ENCODE measurements at regions not wholly inside any gene's neighbourhood (a gene's known extent, or its start where the extent isn't known, plus 50 kb on each side); places are given as distances from the start of the nearest gene placed in this dataset.

GRCh38 chr6:1153696-1154245 is 158.1 kb upstream of the FOXQ1 start:
- H3K4me1 Mint-ChIP-seq (ENCODE audit: low read depth) = no peaks in the 10 kb centered on the region
- no peak for DNase-seq (ENCODE audit: low spot score)
- H3K9me3 Mint-ChIP-seq (ENCODE audit: low read depth) = peaks cover 6% of the 10 kb centered on the region
- peaks cover 34% of the 10 kb centered on the region for H3K27me3 Mint-ChIP-seq (ENCODE audit: low read depth)
- no peaks in the 10 kb centered on the region for H3K36me3 Mint-ChIP-seq (ENCODE audit: low read depth)
- no peak overlapping the region for H3K4me3 Mint-ChIP-seq (ENCODE audit: unreplicated experiment)
- no peak for TF ChIP-seq CTCF (IDR thresholded peaks at IDR 0.05)
- H3K27ac Mint-ChIP-seq (ENCODE audit: unreplicated experiment) = no peak overlapping the region

GRCh38 chr6:1146500-1146899 is 165.4 kb upstream of the FOXQ1 start:
- no peaks in the 10 kb centered on the region for H3K36me3 Mint-ChIP-seq (ENCODE audit: low read depth)
- no peak for DNase-seq (ENCODE audit: low spot score)
- H3K4me3 Mint-ChIP-seq (ENCODE audit: unreplicated experiment) = no peak overlapping the region
- H3K4me1 Mint-ChIP-seq (ENCODE audit: low read depth) = peaks cover 7% of the 10 kb centered on the region
- H3K27me3 Mint-ChIP-seq (ENCODE audit: low read depth) = peaks cover 36% of the 10 kb centered on the region
- no peak for TF ChIP-seq CTCF (IDR thresholded peaks at IDR 0.05)
- no peaks in the 10 kb centered on the region for H3K9me3 Mint-ChIP-seq (ENCODE audit: low read depth)
- H3K27ac Mint-ChIP-seq (ENCODE audit: unreplicated experiment) = no peak overlapping the region

- H3K4me1 Mint-ChIP-seq (ENCODE audit: low read depth) = peaks cover 7% of the 10 kb centered on the region
- H3K4me3 Mint-ChIP-seq (ENCODE audit: unreplicated experiment) = no peak overlapping the region
- H3K27ac Mint-ChIP-seq (ENCODE audit: unreplicated experiment) = no peak overlapping the region
- H3K27me3 Mint-ChIP-seq (ENCODE audit: low read depth) = peaks cover 31% of the 10 kb centered on the region
- H3K36me3 Mint-ChIP-seq (ENCODE audit: low read depth) = no peaks in the 10 kb centered on the region
- no peak for DNase-seq (ENCODE audit: low spot score)
- TF ChIP-seq CTCF (IDR thresholded peaks at IDR 0.05) = no peak
- H3K9me3 Mint-ChIP-seq (ENCODE audit: low read depth) = no peaks in the 10 kb centered on the region
Measured at GRCh38 chr6:1145768-1146218, 166.1 kb upstream of the FOXQ1 start.

- H3K27ac Mint-ChIP-seq (ENCODE audit: unreplicated experiment) = no peak overlapping the region
- no peaks in the 10 kb centered on the region for H3K36me3 Mint-ChIP-seq (ENCODE audit: low read depth)
- H3K4me1 Mint-ChIP-seq (ENCODE audit: low read depth) = peaks cover 7% of the 10 kb centered on the region
- peaks cover 25% of the 10 kb centered on the region for H3K27me3 Mint-ChIP-seq (ENCODE audit: low read depth)
- no peaks in the 10 kb centered on the region for H3K9me3 Mint-ChIP-seq (ENCODE audit: low read depth)
- DNase-seq (ENCODE audit: low spot score) = no peak
- TF ChIP-seq CTCF (IDR thresholded peaks at IDR 0.05) = no peak
- H3K4me3 Mint-ChIP-seq (ENCODE audit: unreplicated experiment) = no peak overlapping the region
Measured at GRCh38 chr6:1144842-1145767, 166.8 kb upstream of the FOXQ1 start.

- TF ChIP-seq CTCF (IDR thresholded peaks at IDR 0.05) = no peak
- Mint-ChIP-seq H3K4me3 (ENCODE audit: unreplicated experiment) (no peak overlapping the region), H3K9me3 (ENCODE audit: low read depth) (peaks cover 10% of the 10 kb centered on the region), H3K27ac (ENCODE audit: unreplicated experiment) (no peak overlapping the region), H3K27me3 (ENCODE audit: low read depth) (peaks cover 22% of the 10 kb centered on the region), H3K4me1 (ENCODE audit: low read depth) (peaks cover 7% of the 10 kb centered on the region), H3K36me3 (ENCODE audit: low read depth) (peaks cover 2% of the 10 kb centered on the region)
- no peak for DNase-seq (ENCODE audit: low spot score)
Measured at GRCh38 chr6:1143655-1144054, 168.2 kb upstream of the FOXQ1 start.

All from chondrocyte (in vitro differentiated cells).